Calu3 (cell line): ENCODE measurements at regions not wholly inside any gene's neighbourhood (a gene's known extent, or its start where the extent isn't known, plus 50 kb on each side); places are given as distances from the start of the nearest gene placed in this dataset.

Experiments used
- BruUV-seq: library from RNA; stranded (reverse); fragments of 400-500 nt; replicated peaks from 2 replicates; lab custom pipeline; 2021; lab: Mats Ljungman, UMichigan
- CTCF ChIA-PET: fragments of 300-600 bp; sonication (Branson Sonifier 250); formaldehyde crosslinking; loops from one replicate; lab custom pipeline; 2022; ENCODE audit warnings: antibody characterized with exemption; lab: Charles Lee
- DNase-seq: peaks from one replicate; pipeline ENCODE4 v3.0.0; 2022
- H3K27ac Mint-ChIP-seq: one replicate; pipeline ENCODE4 v1.8.0; 2022; ENCODE audit warnings: mixed read lengths; ENCODE audit not compliant: unreplicated experiment
- H3K27me3 Mint-ChIP-seq: one replicate; pipeline ENCODE4 v1.8.0; 2022; ENCODE audit warnings: mixed read lengths; ENCODE audit not compliant: unreplicated experiment
- H3K36me3 Mint-ChIP-seq: one replicate; pipeline ENCODE4 v1.8.0; 2022; ENCODE audit warnings: mild to moderate bottlenecking, moderate library complexity, mixed read lengths; ENCODE audit not compliant: insufficient read depth, unreplicated experiment
- H3K4me1 Mint-ChIP-seq: one replicate; pipeline ENCODE4 v1.8.0; 2022; ENCODE audit warnings: mild to moderate bottlenecking, low read depth, mixed read lengths; ENCODE audit not compliant: unreplicated experiment
- H3K4me3 Mint-ChIP-seq: one replicate; pipeline ENCODE4 v1.8.0; 2022; ENCODE audit warnings: mild to moderate bottlenecking, low read depth, moderate library complexity, mixed read lengths; ENCODE audit not compliant: unreplicated experiment
- H3K9me3 Mint-ChIP-seq: one replicate; pipeline ENCODE4 v1.8.0; 2022; ENCODE audit warnings: low read depth, mixed read lengths; ENCODE audit not compliant: unreplicated experiment
- CTCF ChIP-seq: fragments of 200-600 bp; IDR thresholded peaks from one replicate; pipeline ENCODE4 v1.8.0; 2022; ENCODE audit warnings: antibody characterized with exemption; ENCODE audit not compliant: unreplicated experiment
- intact Hi-C: fragments of 100-400 bp; cut with micrococcal nuclease; formaldehyde crosslinking; loops from one replicate; pipeline ENCODE4 v1.10.0; 2022; ENCODE audit not compliant: unreplicated experiment

GRCh38 chr13:74005320-74006157, 128.7 kb downstream of the KLF12 start:
- no peak for TF ChIP-seq CTCF
- Mint-ChIP-seq H3K9me3 (no peaks in the 10 kb centered on the region), H3K36me3 (no peaks in the 10 kb centered on the region), H3K4me3 (no peak overlapping the region), H3K4me1 (no peaks in the 10 kb centered on the region), H3K27me3 (no peaks in the 10 kb centered on the region), H3K27ac (no peak overlapping the region)
- no peak for DNase-seq
- BruUV-seq, result no TSS peak
- intact Hi-C loops, result no loop called here
- CTCF ChIA-PET, result no interaction called here

- H3K9me3 Mint-ChIP-seq, result no peaks in the 10 kb centered on the region
- TF ChIP-seq CTCF, result no peak
- H3K27me3 Mint-ChIP-seq, result no peaks in the 10 kb centered on the region
- no TSS peak for BruUV-seq
- intact Hi-C loops, result no loop called here
- DNase-seq, result no peak
- no peak overlapping the region for H3K4me3 Mint-ChIP-seq
- CTCF ChIA-PET, result no interaction called here
- no peaks in the 10 kb centered on the region for H3K36me3 Mint-ChIP-seq
- no peak overlapping the region for H3K27ac Mint-ChIP-seq
- H3K4me1 Mint-ChIP-seq, result no peaks in the 10 kb centered on the region
Observed at GRCh38 chr13:74004109-74004508, 130.1 kb downstream of the KLF12 start.

GRCh38 chr13:74003374-74003773, 130.8 kb downstream of the KLF12 start:
- no peak overlapping the region for H3K27ac Mint-ChIP-seq
- TF ChIP-seq CTCF, result no peak
- no peaks in the 10 kb centered on the region for H3K4me1 Mint-ChIP-seq
- no peaks in the 10 kb centered on the region for H3K9me3 Mint-ChIP-seq
- BruUV-seq, result no TSS peak
- intact Hi-C loops, result no loop called here
- H3K27me3 Mint-ChIP-seq, result no peaks in the 10 kb centered on the region
- no peaks in the 10 kb centered on the region for H3K36me3 Mint-ChIP-seq
- no peak for DNase-seq
- no peak overlapping the region for H3K4me3 Mint-ChIP-seq
- CTCF ChIA-PET, result no interaction called here

- intact Hi-C loops, result no loop called here
- CTCF ChIA-PET, result no interaction called here
- H3K27ac Mint-ChIP-seq, result no peak overlapping the region
- no peak for DNase-seq
- H3K27me3 Mint-ChIP-seq, result no peaks in the 10 kb centered on the region
- H3K36me3 Mint-ChIP-seq, result no peaks in the 10 kb centered on the region
- no peaks in the 10 kb centered on the region for H3K4me1 Mint-ChIP-seq
- no TSS peak for BruUV-seq
- H3K9me3 Mint-ChIP-seq, result no peaks in the 10 kb centered on the region
- no peak overlapping the region for H3K4me3 Mint-ChIP-seq
- TF ChIP-seq CTCF, result no peak
Observed at GRCh38 chr13:74000876-74001275, 133.3 kb downstream of the KLF12 start.
